ENCODE measurements at regions not wholly inside any gene's neighbourhood (a gene's known extent, or its start where the extent isn't known, plus 50 kb on each side); places are given as distances from the start of the nearest gene placed in this dataset.
A peak's percentile ranks its signal among the peaks of the same experiment; 100 is the strongest.
"Not testable (repeated sequence)": the region's sequence is repeated elsewhere in the genome, so short reads cannot be mapped to it uniquely, and the experiment has no call there.

- no peak for DNase-seq
Observed at GRCh38 chr7:67923286-67923685, 926.7 kb downstream of the TYW1 start.

GRCh38 chr7:67928141-67928540, 931.5 kb downstream of the TYW1 start:
- DNase-seq = no peak

- not testable (repeated sequence) for DNase-seq
Observed at GRCh38 chr7:67936447-67936846, 939.8 kb downstream of the TYW1 start.

- no peak for DNase-seq
Observed at GRCh38 chr7:67940400-67940799, 943.8 kb downstream of the TYW1 start.

GRCh38 chr7:67947191-67947590, 950.6 kb downstream of the TYW1 start:
- DNase-seq = no peak

GRCh38 chr7:67947646-67948045, 951.0 kb downstream of the TYW1 start:
- no peak for DNase-seq

- DNase-seq = no peak
Observed at GRCh38 chr7:67950321-67951083, 953.9 kb downstream of the TYW1 start.

GRCh38 chr7:67955061-67955460, 958.4 kb downstream of the TYW1 start:
- no peak for DNase-seq

- DNase-seq = no peak
Observed at GRCh38 chr7:67962863-67963262, 966.2 kb downstream of the TYW1 start.

- DNase-seq = no peak
Observed at GRCh38 chr7:67976490-67976889, 979.9 kb downstream of the TYW1 start.

- peak; percentile 44 for DNase-seq
Observed at GRCh38 chr7:67983486-67983885, 986.9 kb downstream of the TYW1 start.

- DNase-seq = no peak
Observed at GRCh38 chr7:67984326-67984725, 987.7 kb downstream of the TYW1 start.

- DNase-seq = no peak
Observed at GRCh38 chr7:67989142-67989541, 992.5 kb downstream of the TYW1 start.

- no peak for DNase-seq
Observed at GRCh38 chr7:67990003-67990402, 993.4 kb downstream of the TYW1 start.

- no peak for DNase-seq
Observed at GRCh38 chr7:67990716-67991115, 994.1 kb downstream of the TYW1 start.

GRCh38 chr7:67992287-67992686, 995.7 kb downstream of the TYW1 start:
- DNase-seq = no peak

GRCh38 chr7:68005992-68006391, 1009.4 kb downstream of the TYW1 start:
- no peak for DNase-seq

GRCh38 chr7:68006619-68007018, 1010.0 kb downstream of the TYW1 start:
- DNase-seq = no peak

GRCh38 chr7:68009716-68010115, 1013.1 kb downstream of the TYW1 start:
- no peak for DNase-seq

GRCh38 chr7:68014031-68014736, 1017.6 kb downstream of the TYW1 start:
- DNase-seq = no peak

GRCh38 chr7:68015122-68015977, 1018.7 kb downstream of the TYW1 start:
- DNase-seq = no peak

- DNase-seq = no peak
Observed at GRCh38 chr7:68015978-68016532, 1019.4 kb downstream of the TYW1 start.

GRCh38 chr7:68020102-68020501, 1023.5 kb downstream of the TYW1 start:
- DNase-seq = no peak

Data from right forelimb (tissue), 1 donor.